ENCODE measurements at regions not wholly inside any gene's neighbourhood (a gene's known extent, or its start where the extent isn't known, plus 50 kb on each side); places are given as distances from the start of the nearest gene placed in this dataset.

DNA sequence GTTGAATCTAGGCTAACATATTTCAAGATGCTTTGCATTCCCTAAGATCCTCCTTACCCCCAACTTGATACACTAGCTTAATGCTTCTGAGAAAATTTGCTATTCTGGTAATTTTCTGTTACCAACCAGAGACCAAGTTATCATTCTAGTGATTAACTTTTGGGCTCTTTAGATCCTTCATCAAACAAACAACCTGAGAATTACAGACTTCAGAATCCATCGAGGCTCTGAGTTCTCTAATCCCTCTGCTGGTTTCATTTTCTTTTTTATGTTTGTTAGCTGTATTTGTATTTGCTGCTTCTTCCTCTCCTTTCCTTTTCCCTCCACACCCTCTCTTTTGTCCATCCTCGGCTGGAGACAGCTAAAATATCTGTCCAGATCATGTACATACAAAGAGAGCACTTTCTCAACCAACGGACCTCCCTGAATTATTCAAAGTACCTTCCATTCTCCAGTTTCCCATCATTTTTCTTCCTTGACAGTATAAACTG is 98.7 kb upstream of the RIPOR2 start:
- TF ChIP-seq TAF1 (IDR thresholded peaks at IDR 0.05; ENCODE audit: borderline replicate concordance, insufficient read depth, low read length) (no peak), POLR2AphosphoS5 (IDR thresholded peaks at IDR 0.05; ENCODE audit: low read depth, low read length) (no peak)
- TF ChIP-seq, protein P1, sequence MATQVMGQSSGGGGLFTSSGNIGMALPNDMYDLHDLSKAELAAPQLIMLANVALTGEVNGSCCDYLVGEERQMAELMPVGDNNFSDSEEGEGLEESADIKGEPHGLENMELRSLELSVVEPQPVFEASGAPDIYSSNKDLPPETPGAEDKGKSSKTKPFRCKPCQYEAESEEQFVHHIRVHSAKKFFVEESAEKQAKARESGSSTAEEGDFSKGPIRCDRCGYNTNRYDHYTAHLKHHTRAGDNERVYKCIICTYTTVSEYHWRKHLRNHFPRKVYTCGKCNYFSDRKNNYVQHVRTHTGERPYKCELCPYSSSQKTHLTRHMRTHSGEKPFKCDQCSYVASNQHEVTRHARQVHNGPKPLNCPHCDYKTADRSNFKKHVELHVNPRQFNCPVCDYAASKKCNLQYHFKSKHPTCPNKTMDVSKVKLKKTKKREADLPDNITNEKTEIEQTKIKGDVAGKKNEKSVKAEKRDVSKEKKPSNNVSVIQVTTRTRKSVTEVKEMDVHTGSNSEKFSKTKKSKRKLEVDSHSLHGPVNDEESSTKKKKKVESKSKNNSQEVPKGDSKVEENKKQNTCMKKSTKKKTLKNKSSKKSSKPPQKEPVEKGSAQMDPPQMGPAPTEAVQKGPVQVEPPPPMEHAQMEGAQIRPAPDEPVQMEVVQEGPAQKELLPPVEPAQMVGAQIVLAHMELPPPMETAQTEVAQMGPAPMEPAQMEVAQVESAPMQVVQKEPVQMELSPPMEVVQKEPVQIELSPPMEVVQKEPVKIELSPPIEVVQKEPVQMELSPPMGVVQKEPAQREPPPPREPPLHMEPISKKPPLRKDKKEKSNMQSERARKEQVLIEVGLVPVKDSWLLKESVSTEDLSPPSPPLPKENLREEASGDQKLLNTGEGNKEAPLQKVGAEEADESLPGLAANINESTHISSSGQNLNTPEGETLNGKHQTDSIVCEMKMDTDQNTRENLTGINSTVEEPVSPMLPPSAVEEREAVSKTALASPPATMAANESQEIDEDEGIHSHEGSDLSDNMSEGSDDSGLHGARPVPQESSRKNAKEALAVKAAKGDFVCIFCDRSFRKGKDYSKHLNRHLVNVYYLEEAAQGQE (IDR thresholded peaks at IDR 0.05; ENCODE audit: insufficient read depth in 1 of 2, low read depth in 2 of 2, low read length in 2 of 2): no peak
